ENCODE measurements at regions not wholly inside any gene's neighbourhood (a gene's known extent, or its start where the extent isn't known, plus 50 kb on each side); places are given as distances from the start of the nearest gene placed in this dataset.

GRCh38 chr3:83500422-83500821 is 1458.4 kb upstream of the CADM2 start:
- ATAC-seq: no peak
- DNase-seq (ENCODE audit: missing footprints): no peak
- intact Hi-C loops (cut with DNase I): no loop called here

- no peak for ATAC-seq
- no peak for DNase-seq (ENCODE audit: missing footprints)
- intact Hi-C loops (cut with DNase I): no loop called here
These were observed 1457.9 kb upstream of the CADM2 start for GRCh38 chr3:83500931-83501330.

GRCh38 chr3:83513051-83513450 is 1445.7 kb upstream of the CADM2 start:
- ATAC-seq: no peak
- no peak for DNase-seq (ENCODE audit: missing footprints)
- intact Hi-C loops (cut with DNase I): no loop called here

GRCh38 chr3:83513677-83514076 is 1445.1 kb upstream of the CADM2 start:
- DNase-seq (ENCODE audit: missing footprints) (no peak), ATAC-seq (no peak)
- intact Hi-C loops (cut with DNase I): no loop called here

GRCh38 chr3:83514130-83514914 is 1444.5 kb upstream of the CADM2 start:
- no peak for DNase-seq (ENCODE audit: missing footprints)
- intact Hi-C loops (cut with DNase I): no loop called here
- no peak for ATAC-seq

- DNase-seq (ENCODE audit: missing footprints) (no peak), ATAC-seq (no peak)
- intact Hi-C loops (cut with DNase I): no loop called here
These were observed 1443.7 kb upstream of the CADM2 start for GRCh38 chr3:83515123-83515522.

GRCh38 chr3:83523470-83524073 is 1435.2 kb upstream of the CADM2 start:
- ATAC-seq (peak; percentile 64), DNase-seq (ENCODE audit: missing footprints) (no peak)
- intact Hi-C loops (cut with DNase I): no loop called here

- ATAC-seq: no peak
- no peak for DNase-seq (ENCODE audit: missing footprints)
- intact Hi-C loops (cut with DNase I): no loop called here
These were observed 1433.9 kb upstream of the CADM2 start for GRCh38 chr3:83524901-83525300.

- no peak for ATAC-seq
- no peak for DNase-seq (ENCODE audit: missing footprints)
- intact Hi-C loops (cut with DNase I): no loop called here
These were observed 1399.7 kb upstream of the CADM2 start for GRCh38 chr3:83559082-83559481.

GRCh38 chr3:83567935-83568334 is 1390.9 kb upstream of the CADM2 start:
- DNase-seq (ENCODE audit: missing footprints) (no peak), ATAC-seq (no peak)

GRCh38 chr3:83581546-83581945 is 1377.2 kb upstream of the CADM2 start:
- intact Hi-C loops (cut with DNase I): no loop called here
- DNase-seq (ENCODE audit: missing footprints): no peak
- ATAC-seq: no peak

More at GRCh38 chr3:83567935-83568334, 1390.9 kb upstream of the CADM2 start:
- intact Hi-C loops (cut with DNase I): no loop called here

GRCh38 chr3:83601704-83602103 is 1357.1 kb upstream of the CADM2 start:
- no peak for ATAC-seq
- intact Hi-C loops (cut with DNase I): no loop called here
- DNase-seq (ENCODE audit: missing footprints): no peak

- ATAC-seq: no peak
- DNase-seq (ENCODE audit: missing footprints): no peak
- intact Hi-C loops (cut with DNase I): no loop called here
These were observed 1336.3 kb upstream of the CADM2 start for GRCh38 chr3:83622526-83622925.

GRCh38 chr3:83625261-83625660 is 1333.5 kb upstream of the CADM2 start:
- DNase-seq (ENCODE audit: missing footprints) (no peak), ATAC-seq (no peak)
- intact Hi-C loops (cut with DNase I): no loop called here

GRCh38 chr3:83628471-83628870 is 1330.3 kb upstream of the CADM2 start:
- intact Hi-C loops (cut with DNase I): no loop called here
- ATAC-seq: no peak
- DNase-seq (ENCODE audit: missing footprints): no peak

- no peak for ATAC-seq
- intact Hi-C loops (cut with DNase I): no loop called here
- DNase-seq (ENCODE audit: missing footprints): no peak
These were observed 1326.3 kb upstream of the CADM2 start for GRCh38 chr3:83632526-83632925.

GRCh38 chr3:83633758-83634157 is 1325.0 kb upstream of the CADM2 start:
- intact Hi-C loops (cut with DNase I): no loop called here
- ATAC-seq (no peak), DNase-seq (ENCODE audit: missing footprints) (no peak)

- peak; percentile 45 for DNase-seq (ENCODE audit: missing footprints)
- intact Hi-C loops (cut with DNase I): no loop called here
- no peak for ATAC-seq
These were observed 1309.1 kb upstream of the CADM2 start for GRCh38 chr3:83649692-83650091.

GRCh38 chr3:83655083-83655482 is 1303.7 kb upstream of the CADM2 start:
- intact Hi-C loops (cut with DNase I): no loop called here
- ATAC-seq (no peak), DNase-seq (ENCODE audit: missing footprints) (no peak)

- no peak for DNase-seq (ENCODE audit: missing footprints)
- no peak for ATAC-seq
- intact Hi-C loops (cut with DNase I): no loop called here
These were observed 1296.3 kb upstream of the CADM2 start for GRCh38 chr3:83662381-83662960.

Data from Right ventricle myocardium inferior (tissue), 1 donor.